ENCODE measurements at regions not wholly inside any gene's neighbourhood (a gene's known extent, or its start where the extent isn't known, plus 50 kb on each side); places are given as distances from the start of the nearest gene placed in this dataset.

- intact Hi-C loops (cut with DNase I), result no loop called here
Observed at GRCh38 chr3:144182501-144182900, 210.9 kb downstream of the DIPK2A start.

GRCh38 chr3:144185276-144185675, 213.7 kb downstream of the DIPK2A start:
- Histone ChIP-seq H3K27ac (no peak overlapping the region), H3K4me3 (no peak overlapping the region), H3K9me3 (peaks cover 0 to 7% of the 10 kb centered on the region in 2 donors), H3K36me3 (no peaks in the 10 kb centered on the region), H3K4me1 (no peaks in the 10 kb centered on the region), H3K27me3 (no peaks in the 10 kb centered on the region)
- DNase-seq, result no peak
- no peak for ATAC-seq
- intact Hi-C loops (cut with DNase I), result no loop called here
- TF ChIP-seq, protein P1, sequence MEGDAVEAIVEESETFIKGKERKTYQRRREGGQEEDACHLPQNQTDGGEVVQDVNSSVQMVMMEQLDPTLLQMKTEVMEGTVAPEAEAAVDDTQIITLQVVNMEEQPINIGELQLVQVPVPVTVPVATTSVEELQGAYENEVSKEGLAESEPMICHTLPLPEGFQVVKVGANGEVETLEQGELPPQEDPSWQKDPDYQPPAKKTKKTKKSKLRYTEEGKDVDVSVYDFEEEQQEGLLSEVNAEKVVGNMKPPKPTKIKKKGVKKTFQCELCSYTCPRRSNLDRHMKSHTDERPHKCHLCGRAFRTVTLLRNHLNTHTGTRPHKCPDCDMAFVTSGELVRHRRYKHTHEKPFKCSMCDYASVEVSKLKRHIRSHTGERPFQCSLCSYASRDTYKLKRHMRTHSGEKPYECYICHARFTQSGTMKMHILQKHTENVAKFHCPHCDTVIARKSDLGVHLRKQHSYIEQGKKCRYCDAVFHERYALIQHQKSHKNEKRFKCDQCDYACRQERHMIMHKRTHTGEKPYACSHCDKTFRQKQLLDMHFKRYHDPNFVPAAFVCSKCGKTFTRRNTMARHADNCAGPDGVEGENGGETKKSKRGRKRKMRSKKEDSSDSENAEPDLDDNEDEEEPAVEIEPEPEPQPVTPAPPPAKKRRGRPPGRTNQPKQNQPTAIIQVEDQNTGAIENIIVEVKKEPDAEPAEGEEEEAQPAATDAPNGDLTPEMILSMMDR (IDR thresholded peaks at IDR 0.05), result no peak

More at GRCh38 chr3:144182501-144182900, 210.9 kb downstream of the DIPK2A start:
- Histone ChIP-seq H3K4me1 (no peaks in the 10 kb centered on the region), H3K27me3 (no peaks in the 10 kb centered on the region), H3K9me3 (peaks cover 0 to 7% of the 10 kb centered on the region in 2 donors), H3K36me3 (no peaks in the 10 kb centered on the region), H3K27ac (no peak overlapping the region), H3K4me3 (no peak overlapping the region)
- ATAC-seq (no peak), DNase-seq (no peak)
- TF ChIP-seq, protein P1 (IDR thresholded peaks at IDR 0.05), result no peak

GRCh38 chr3:144187531-144188210, 216.0 kb downstream of the DIPK2A start:
- H3K27me3 ChIP-seq, result no peaks in the 10 kb centered on the region
- ATAC-seq, result no peak
- no peak overlapping the region for H3K4me3 ChIP-seq
- no peak overlapping the region for H3K27ac ChIP-seq
- peaks cover 0 to 11% of the 10 kb centered on the region in 2 donors for H3K9me3 ChIP-seq
- TF ChIP-seq, protein P1 (IDR thresholded peaks at IDR 0.05), result no peak
- H3K4me1 ChIP-seq, result no peaks in the 10 kb centered on the region
- no peaks in the 10 kb centered on the region for H3K36me3 ChIP-seq
- intact Hi-C loops (cut with DNase I), result no loop called here
- DNase-seq, result no peak

- intact Hi-C loops (cut with DNase I), result no loop called here
- Histone ChIP-seq H3K9me3 (peaks cover 0 to 20% of the 10 kb centered on the region in 2 donors), H3K36me3 (no peaks in the 10 kb centered on the region), H3K4me1 (no peaks in the 10 kb centered on the region), H3K27me3 (no peaks in the 10 kb centered on the region), H3K4me3 (no peak overlapping the region), H3K27ac (no peak overlapping the region)
- no peak for ATAC-seq
- TF ChIP-seq, protein P1 (IDR thresholded peaks at IDR 0.05), result no peak
- DNase-seq, result no peak
Observed at GRCh38 chr3:144189044-144189443, 217.4 kb downstream of the DIPK2A start.

DNA sequence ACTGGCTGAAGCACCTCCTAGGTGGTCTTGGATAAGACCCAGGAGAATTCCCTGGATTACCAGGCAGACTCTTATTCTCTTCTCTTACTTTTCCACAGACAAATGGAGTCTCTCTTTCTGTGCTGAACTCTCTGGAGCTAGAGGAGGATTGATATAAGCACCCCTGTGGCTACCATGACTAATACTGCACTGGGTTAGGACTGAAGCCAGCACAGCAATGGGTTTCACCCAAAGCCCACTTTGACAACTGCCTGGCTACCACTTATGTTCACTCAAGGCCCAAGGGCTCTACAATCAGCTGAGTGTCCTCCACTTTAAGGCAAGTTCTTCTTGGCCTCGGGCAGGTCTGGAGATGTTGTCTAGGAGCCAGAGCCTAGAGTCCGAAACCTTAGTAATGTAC, 225.5 kb downstream of the DIPK2A start:
- no peaks in the 10 kb centered on the region for H3K4me1 ChIP-seq
- DNase-seq, result no peak
- no peaks in the 10 kb centered on the region for H3K36me3 ChIP-seq
- no peak overlapping the region for H3K27ac ChIP-seq
- ATAC-seq, result peak; percentile 82
- H3K4me3 ChIP-seq, result no peak overlapping the region
- H3K9me3 ChIP-seq, result peaks cover 0 to 31% of the 10 kb centered on the region in 2 donors
- intact Hi-C loops (cut with DNase I), result no loop called here
- TF ChIP-seq, protein P1 (IDR thresholded peaks at IDR 0.05), result no peak
- no peaks in the 10 kb centered on the region for H3K27me3 ChIP-seq

All from left lung (tissue), 4 donors.